ENCODE measurements at regions not wholly inside any gene's neighbourhood (a gene's known extent, or its start where the extent isn't known, plus 50 kb on each side); places are given as distances from the start of the nearest gene placed in this dataset.

DNA sequence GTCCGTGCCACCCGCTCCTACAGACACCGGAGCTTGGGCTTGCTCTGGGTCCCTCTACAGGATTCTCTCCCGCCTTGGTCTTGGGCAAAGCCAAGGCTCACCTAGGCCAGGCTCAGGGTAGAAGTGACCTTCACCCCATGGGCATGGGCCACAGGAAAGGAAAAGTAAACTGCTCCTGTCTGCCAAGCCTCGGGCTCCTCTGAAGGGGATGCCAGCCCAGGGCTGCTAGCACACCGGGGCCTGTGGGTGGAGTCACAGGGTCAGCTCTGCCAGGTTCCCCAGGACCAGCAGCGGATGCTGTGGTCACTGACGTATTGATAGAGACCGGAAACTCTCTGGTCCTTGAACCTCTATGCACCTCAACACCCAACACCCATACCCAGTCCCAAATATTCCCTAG lies 222.7 kb upstream of the MGMT start:
- intact Hi-C loops (cut with DNase I) = no loop called here
- H3K36me3 ChIP-seq = no peaks in the 10 kb centered on the region
- H3K9me3 ChIP-seq = no peaks in the 10 kb centered on the region
- no peak overlapping the region for H3K4me3 ChIP-seq
- TF ChIP-seq, protein P1, sequence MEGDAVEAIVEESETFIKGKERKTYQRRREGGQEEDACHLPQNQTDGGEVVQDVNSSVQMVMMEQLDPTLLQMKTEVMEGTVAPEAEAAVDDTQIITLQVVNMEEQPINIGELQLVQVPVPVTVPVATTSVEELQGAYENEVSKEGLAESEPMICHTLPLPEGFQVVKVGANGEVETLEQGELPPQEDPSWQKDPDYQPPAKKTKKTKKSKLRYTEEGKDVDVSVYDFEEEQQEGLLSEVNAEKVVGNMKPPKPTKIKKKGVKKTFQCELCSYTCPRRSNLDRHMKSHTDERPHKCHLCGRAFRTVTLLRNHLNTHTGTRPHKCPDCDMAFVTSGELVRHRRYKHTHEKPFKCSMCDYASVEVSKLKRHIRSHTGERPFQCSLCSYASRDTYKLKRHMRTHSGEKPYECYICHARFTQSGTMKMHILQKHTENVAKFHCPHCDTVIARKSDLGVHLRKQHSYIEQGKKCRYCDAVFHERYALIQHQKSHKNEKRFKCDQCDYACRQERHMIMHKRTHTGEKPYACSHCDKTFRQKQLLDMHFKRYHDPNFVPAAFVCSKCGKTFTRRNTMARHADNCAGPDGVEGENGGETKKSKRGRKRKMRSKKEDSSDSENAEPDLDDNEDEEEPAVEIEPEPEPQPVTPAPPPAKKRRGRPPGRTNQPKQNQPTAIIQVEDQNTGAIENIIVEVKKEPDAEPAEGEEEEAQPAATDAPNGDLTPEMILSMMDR (IDR thresholded peaks at IDR 0.05) = no peak
- TF ChIP-seq POLR2AphosphoS5 (IDR thresholded peaks at IDR 0.05; ENCODE audit: insufficient read depth in 1 of 2, low read depth in 1 of 2) = no peak
- no peak for TF ChIP-seq POLR2A (IDR thresholded peaks at IDR 0.05)
- H3K27me3 ChIP-seq = no peaks in the 10 kb centered on the region
- H3K4me1 ChIP-seq = no peaks in the 10 kb centered on the region
- no peak overlapping the region for H3K27ac ChIP-seq
- DNase-seq (ENCODE audit: extremely low spot score in 2 of 2) = no peak

DNA sequence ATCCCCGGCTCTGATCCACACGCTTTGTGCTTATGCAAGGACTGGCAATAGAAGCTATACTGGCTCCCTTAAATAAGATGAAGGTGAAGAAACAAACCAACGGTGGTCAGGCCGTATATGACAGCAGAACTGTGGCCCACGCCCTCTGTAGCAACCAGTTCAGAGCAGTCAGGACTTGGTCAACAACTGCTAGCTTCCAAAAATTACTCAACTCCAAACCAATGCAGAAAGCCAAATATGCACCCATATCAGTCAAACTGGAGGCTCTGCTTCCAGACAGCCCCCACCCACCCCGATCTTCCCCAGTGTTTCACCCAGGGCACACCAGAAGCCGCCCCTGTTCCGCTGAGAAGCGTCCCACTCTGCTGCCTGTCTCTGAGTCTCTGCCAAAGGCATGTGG lies 222.3 kb upstream of the MGMT start:
- H3K4me3 ChIP-seq = no peak overlapping the region
- TF ChIP-seq POLR2AphosphoS5 (IDR thresholded peaks at IDR 0.05; ENCODE audit: insufficient read depth in 1 of 2, low read depth in 1 of 2) (no peak), POLR2A (IDR thresholded peaks at IDR 0.05) (no peak)
- TF ChIP-seq, protein P1 (IDR thresholded peaks at IDR 0.05) = no peak
- no peak overlapping the region for H3K27ac ChIP-seq
- no peaks in the 10 kb centered on the region for H3K9me3 ChIP-seq
- DNase-seq (ENCODE audit: extremely low spot score in 2 of 2) = no peak
- H3K4me1 ChIP-seq = no peaks in the 10 kb centered on the region
- intact Hi-C loops (cut with DNase I) = no loop called here
- H3K27me3 ChIP-seq = no peaks in the 10 kb centered on the region
- no peaks in the 10 kb centered on the region for H3K36me3 ChIP-seq

DNA sequence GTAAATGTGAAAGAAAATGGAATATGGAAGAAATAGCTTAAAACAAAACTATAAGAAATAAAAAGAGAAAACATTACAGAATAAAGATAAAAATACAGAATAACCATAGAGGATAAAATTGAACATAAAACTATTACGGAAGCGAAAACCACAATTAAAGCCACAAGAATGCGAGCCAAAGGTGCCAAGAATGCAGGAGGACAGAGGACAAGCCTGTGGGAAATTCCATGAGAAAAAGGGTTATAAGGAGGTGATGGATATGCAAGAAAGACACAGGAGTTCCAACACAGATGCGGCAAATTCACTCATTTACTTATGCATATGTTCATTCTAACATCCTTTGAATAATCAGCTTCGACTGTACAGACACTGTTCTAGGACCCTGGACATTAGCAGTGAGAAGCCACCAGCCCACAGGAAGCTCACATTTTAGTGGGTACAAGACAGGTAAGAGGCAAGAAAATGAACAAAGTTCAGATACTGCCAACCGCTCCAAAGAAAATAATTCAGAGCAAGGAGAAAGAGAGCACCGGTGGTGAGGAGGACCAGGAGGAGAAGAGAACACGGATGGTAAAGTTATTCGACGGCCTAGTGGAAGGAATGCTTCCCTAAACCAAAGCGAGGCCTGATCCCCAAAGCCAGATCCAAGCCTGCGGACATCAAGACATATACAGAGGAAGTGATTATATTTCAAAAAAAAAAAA lies 213.7 kb upstream of the MGMT start:
- no peaks in the 10 kb centered on the region for H3K27me3 ChIP-seq
- DNase-seq (ENCODE audit: extremely low spot score in 2 of 2) = no peak
- intact Hi-C loops (cut with DNase I) = no loop called here
- no peak overlapping the region for H3K27ac ChIP-seq
- no peak for TF ChIP-seq POLR2AphosphoS5 (IDR thresholded peaks at IDR 0.05; ENCODE audit: insufficient read depth in 1 of 2, low read depth in 1 of 2)
- TF ChIP-seq POLR2A (IDR thresholded peaks at IDR 0.05) = no peak
- TF ChIP-seq, protein P1 (IDR thresholded peaks at IDR 0.05) = no peak
- no peak overlapping the region for H3K4me3 ChIP-seq
- no peaks in the 10 kb centered on the region for H3K36me3 ChIP-seq
- no peaks in the 10 kb centered on the region for H3K4me1 ChIP-seq
- no peaks in the 10 kb centered on the region for H3K9me3 ChIP-seq

DNA sequence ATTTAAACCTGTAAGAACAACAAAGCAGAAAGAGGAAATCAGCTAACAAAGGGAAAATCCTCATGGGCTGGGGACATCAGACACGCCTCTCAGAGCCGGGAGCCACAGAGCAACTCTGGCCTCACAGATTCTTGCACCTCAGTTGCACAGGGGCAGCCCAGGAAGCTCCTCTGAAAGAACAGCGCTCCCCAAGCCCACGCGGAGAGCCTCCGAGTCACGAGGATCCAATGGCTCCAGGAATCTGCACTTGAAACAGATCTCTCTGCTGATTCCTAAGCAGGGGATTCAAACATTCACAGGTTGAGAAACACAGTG lies 213.2 kb upstream of the MGMT start:
- no peak overlapping the region for H3K4me3 ChIP-seq
- H3K4me1 ChIP-seq = no peaks in the 10 kb centered on the region
- H3K9me3 ChIP-seq = no peaks in the 10 kb centered on the region
- no peak for DNase-seq (ENCODE audit: extremely low spot score in 2 of 2)
- H3K27ac ChIP-seq = no peak overlapping the region
- H3K27me3 ChIP-seq = no peaks in the 10 kb centered on the region
- no peaks in the 10 kb centered on the region for H3K36me3 ChIP-seq
- TF ChIP-seq, protein P1 (IDR thresholded peaks at IDR 0.05) = no peak
- TF ChIP-seq POLR2A (IDR thresholded peaks at IDR 0.05) = no peak
- no peak for TF ChIP-seq POLR2AphosphoS5 (IDR thresholded peaks at IDR 0.05; ENCODE audit: insufficient read depth in 1 of 2, low read depth in 1 of 2)
- intact Hi-C loops (cut with DNase I) = no loop called here

DNA sequence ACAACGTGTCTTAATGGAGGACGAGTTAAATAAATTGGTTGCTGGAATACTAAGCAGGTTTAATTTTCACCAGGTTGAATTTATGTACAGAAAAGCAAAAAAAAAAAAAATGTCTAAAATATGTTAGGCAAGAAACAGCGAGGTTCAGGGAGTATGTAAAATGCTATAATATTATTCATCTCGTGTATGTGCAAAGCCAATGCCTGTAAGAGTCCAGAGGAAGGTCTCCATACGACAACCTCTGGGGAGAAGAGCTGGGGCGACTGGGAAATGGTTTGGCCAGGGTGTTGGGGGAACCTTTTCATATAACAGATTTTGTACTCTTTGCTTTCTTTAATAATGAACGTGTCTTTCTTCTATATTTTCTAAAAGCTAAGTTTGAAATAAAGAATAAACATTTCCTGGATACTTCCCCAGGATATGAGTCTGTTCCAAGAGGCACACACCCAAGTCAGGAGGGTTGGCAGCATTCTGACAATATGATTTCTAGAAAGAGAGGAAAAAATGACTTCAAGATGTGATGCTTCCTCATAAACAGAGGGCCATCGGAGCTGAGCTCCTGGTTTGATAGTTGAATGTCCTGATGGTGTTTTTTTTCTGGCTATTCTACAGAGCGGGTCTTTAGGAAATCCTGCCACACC lies 208.6 kb upstream of the MGMT start:
- H3K9me3 ChIP-seq = no peaks in the 10 kb centered on the region
- H3K36me3 ChIP-seq = no peaks in the 10 kb centered on the region
- intact Hi-C loops (cut with DNase I) = no loop called here
- H3K4me3 ChIP-seq = no peak overlapping the region
- no peak overlapping the region for H3K27ac ChIP-seq
- TF ChIP-seq, protein P1 (IDR thresholded peaks at IDR 0.05) = no peak
- TF ChIP-seq POLR2AphosphoS5 (IDR thresholded peaks at IDR 0.05; ENCODE audit: insufficient read depth in 1 of 2, low read depth in 1 of 2) = peak in 1 of 2 donors; percentile 63
- H3K4me1 ChIP-seq = no peaks in the 10 kb centered on the region
- H3K27me3 ChIP-seq = no peaks in the 10 kb centered on the region
- no peak for DNase-seq (ENCODE audit: extremely low spot score in 2 of 2)
